Heart right ventricle (tissue), 16 donors: ENCODE measurements at regions not wholly inside any gene's neighbourhood (a gene's known extent, or its start where the extent isn't known, plus 50 kb on each side); places are given as distances from the start of the nearest gene placed in this dataset.

ENCODE experiments used
- ATAC-seq, 8 donors: fragments of 200-7000 bp; cut with Tn5 transposase; one replicate each; pipeline ENCODE4 v1.9.1; 2020; ENCODE audit warnings: mild to moderate bottlenecking in 8 of 8, moderate library complexity in 8 of 8, moderate number of reproducible peaks in 1 of 8
- DNase-seq, 2 donors: peaks; one replicate each; pipeline ENCODE4 v3.0.0-alpha.2; 2020
- H3K27ac ChIP-seq, 10 donors: fragments of 200-600 bp; sonication (generic) in 2 of 10; one replicate each; pipeline versions ENCODE4 v1.5.0 to v1.8.0; 2020 to 2022; ENCODE audit warnings: mild to moderate bottlenecking in 3 of 10
- H3K27me3 ChIP-seq, 7 donors: fragments of 200-600 bp; one replicate each; pipeline ENCODE4 v1.8.0; 2021 to 2022; ENCODE audit warnings: mild to moderate bottlenecking in 2 of 7
- H3K36me3 ChIP-seq, 9 donors: fragments of 200-600 bp; sonication (generic) in 1 of 9; one replicate each; pipeline versions ENCODE4 v1.5.0 to v1.8.0; 2020 to 2022; ENCODE audit warnings: mild to moderate bottlenecking in 2 of 9
- H3K4me1 ChIP-seq, 9 donors: fragments of 200-600 bp; sonication (generic) in 1 of 9; one replicate each; pipeline versions ENCODE4 v1.5.0 to v1.8.0; 2020 to 2022; ENCODE audit warnings: mild to moderate bottlenecking in 4 of 9
- H3K4me3 ChIP-seq, 10 donors: fragments of 200-600 bp; sonication (generic) in 2 of 10; one replicate each; pipeline versions ENCODE4 v1.5.0 to v1.8.0; 2020 to 2022; ENCODE audit warnings: mild to moderate bottlenecking in 7 of 10, moderate library complexity in 2 of 10
- H3K9me3 ChIP-seq, 11 donors: fragments of 200-600 bp in 10 of 11; sonication (generic) in 2 of 11; one replicate each; pipeline versions ENCODE4 v1.5.0 to v1.8.0; 2013 to 2022; ENCODE audit warnings: mild to moderate bottlenecking in 2 of 11, control low read depth in 1 of 11, moderate library complexity in 1 of 11
- CTCF ChIP-seq, 9 donors: fragments of 200-600 bp; sonication (generic) in 2 of 9; IDR thresholded peaks; one replicate each; pipeline versions ENCODE4 v1.5.0 to v1.8.0; 2021 to 2022; ENCODE audit warnings: antibody characterized with exemption in 9 of 9, mild to moderate bottlenecking in 5 of 9, moderate library complexity in 1 of 9
- WGBS, 2 donors: extraction: QIAGEN DNeasy Blood & Tissue Kit; methylation state at CpG; one replicate each; pipeline ENCODE4 v1.1.7; 2013; ENCODE audit warnings: inconsistent platforms in 1 of 2; 5-methylcytosine and 5-hydroxymethylcytosine counted together
- intact Hi-C, 10 donors: fragments of 100-400 bp; cut with DNase I; formaldehyde crosslinking; loops; one replicate each; pipeline versions ENCODE4 v1.11.1 to v1.14.2; 2022
- donor health status: Arrhythmogenic right ventricular cardiomyopathy.
- donor health status: ischemic (EF 13 %, LVEDD 7.1; RV severe dilation, severe dysfunction).
- donor health status: healthy with polysubstance abuse.
- donor health status: DM: no; HTN: yes; CAD: no.
- donor health status: DM: no; HTN: no; CAD: no.
- donor health status: ischemic (EF 25% LVEDD 6.9; RV normal size, moderate dysfunction).
- donor health status: ischemic (EF 25% LVEDD 5.7; RV mildly dilated, moderate dysfunction).
- donor health status: healthy.
- donor health status: DM: yes; HTN: yes; CAD: no.
- donor health status: Ischemic cardiomyopathy.
- donor health status: ischemic (EF 35%, LVEDD 5.7; RV mildly dilated, moderate dysfunction).
- donor health status: nonischemic (EF 11% LVEDD 7.7; RV severe dilation, severe dysfunction).
- donor health status: DM: yes; HTN: yes; CAD: no.
- donor health status: PGD.
- donor health status: ischemic (EF 29% LVEDD 5.4; RV normal size, mild dysfunction).
- donor health status: nonischemic (EF 23%, LVEDD 6.1; RV moderate dilation, normal function).

GRCh38 chr20:58568126-58568482 is 52.9 kb upstream of the APCDD1L start:
- 59 to 69% methylated on average over 10 of the region's 10 CpGs for WGBS, 2 donors
- peaks cover 0 to 15% (median 0%) of the 10 kb centered on the region in 9 donors for H3K4me1 ChIP-seq
- DNase-seq = no peak
- H3K27ac ChIP-seq = no peak overlapping the region
- intact Hi-C loops = loop anchor here in 2 of 10 donors (5.0 to 10.0 kb wide), 2 partner anchors 57 to 69 kb away; no protein-coding TSS in a partner anchor
- H3K4me3 ChIP-seq = no peak overlapping the region
- no peaks in the 10 kb centered on the region for H3K36me3 ChIP-seq
- no peak for TF ChIP-seq CTCF (IDR thresholded peaks at IDR 0.05)
- peaks cover 0 to 9% (median 4%) of the 10 kb centered on the region in 7 donors for H3K27me3 ChIP-seq
- peak in 4 of 8 donors; percentile 19 to 33 (median 23) for ATAC-seq
- H3K9me3 ChIP-seq = peaks cover 0 to 13% (median 0%) of the 10 kb centered on the region in 11 donors

- peaks cover 0 to 15% (median 0%) of the 10 kb centered on the region in 9 donors for H3K4me1 ChIP-seq
- intact Hi-C loops = loop anchor here in 2 of 10 donors (5.0 to 10.0 kb wide), 2 partner anchors 57 to 70 kb away; no protein-coding TSS in a partner anchor
- no peak overlapping the region for H3K4me3 ChIP-seq
- 94% methylated on average over 13 of the region's 13 CpGs for WGBS, 2 donors
- H3K27me3 ChIP-seq = peaks cover 0 to 9% (median 4%) of the 10 kb centered on the region in 7 donors
- H3K9me3 ChIP-seq = peaks cover 0 to 14% (median 0%) of the 10 kb centered on the region in 11 donors
- H3K36me3 ChIP-seq = no peaks in the 10 kb centered on the region
- DNase-seq (no peak), ATAC-seq (peak in 1 of 8 donors; percentile 38)
- no peak overlapping the region for H3K27ac ChIP-seq
- TF ChIP-seq CTCF (IDR thresholded peaks at IDR 0.05) = no peak
Measured at GRCh38 chr20:58567437-58567836, 52.2 kb upstream of the APCDD1L start.

- Histone ChIP-seq H3K9me3 (peaks cover 0 to 14% (median 0%) of the 10 kb centered on the region in 11 donors), H3K27me3 (peaks cover 0 to 9% (median 4%) of the 10 kb centered on the region in 7 donors), H3K27ac (no peak overlapping the region), H3K4me3 (no peak overlapping the region), H3K4me1 (peaks cover 0 to 15% (median 0%) of the 10 kb centered on the region in 9 donors), H3K36me3 (no peaks in the 10 kb centered on the region)
- WGBS, 2 donors = 69 to 73% methylated on average over 6 of the region's 6 CpGs
- no peak for TF ChIP-seq CTCF (IDR thresholded peaks at IDR 0.05)
- ATAC-seq (no peak), DNase-seq (no peak)
- intact Hi-C loops = loop anchor here in 2 of 10 donors (5.0 to 10.0 kb wide), 2 partner anchors 58 to 70 kb away; no protein-coding TSS in a partner anchor
Measured at GRCh38 chr20:58566981-58567380, 51.8 kb upstream of the APCDD1L start.

GRCh38 chr20:58565461-58566175 is 50.4 kb upstream of the APCDD1L start:
- H3K36me3 ChIP-seq = no peaks in the 10 kb centered on the region
- intact Hi-C loops = loop anchor here in 2 of 10 donors (5.0 to 10.0 kb wide), 2 partner anchors 59 to 72 kb away; no protein-coding TSS in a partner anchor
- ATAC-seq = no peak
- TF ChIP-seq CTCF (IDR thresholded peaks at IDR 0.05) = no peak
- H3K4me1 ChIP-seq = peaks cover 0 to 6% (median 0%) of the 10 kb centered on the region in 9 donors
- peaks cover 0 to 9% (median 4%) of the 10 kb centered on the region in 7 donors for H3K27me3 ChIP-seq
- no peak overlapping the region for H3K27ac ChIP-seq
- DNase-seq = no peak
- no peak overlapping the region for H3K4me3 ChIP-seq
- peaks cover 0 to 14% (median 0%) of the 10 kb centered on the region in 11 donors for H3K9me3 ChIP-seq
- 92 to 93% methylated on average over 13 of the region's 13 CpGs for WGBS, 2 donors
